ENCODE measurements at regions not wholly inside any gene's neighbourhood (a gene's known extent, or its start where the extent isn't known, plus 50 kb on each side); places are given as distances from the start of the nearest gene placed in this dataset.

- TF ChIP-seq POLR2AphosphoS5 (IDR thresholded peaks at IDR 0.05) (no peak), CTCF (IDR thresholded peaks at IDR 0.05; ENCODE audit: poor library complexity, severe bottlenecking) (no peak), TAF1 (IDR thresholded peaks at IDR 0.05; ENCODE audit: low read depth) (no peak), SMC3 (conservative IDR thresholded peaks at IDR 0.05; ENCODE audit: poor library complexity) (no peak), EZH2 (IDR thresholded peaks at IDR 0.05; ENCODE audit: borderline replicate concordance, insufficient read depth, low read length, poor library complexity, severe bottlenecking) (no peak), REST (IDR thresholded peaks at IDR 0.05; ENCODE audit: borderline replicate concordance) (no peak), EP300 (conservative IDR thresholded peaks at IDR 0.05; ENCODE audit: poor library complexity, severe bottlenecking) (no peak)
These were observed 625.3 kb downstream of the PLA2G4A start for GRCh38 chr1:187454010-187454409.
